ENCODE measurements at regions not wholly inside any gene's neighbourhood (a gene's known extent, or its start where the extent isn't known, plus 50 kb on each side); places are given as distances from the start of the nearest gene placed in this dataset.

DNA sequence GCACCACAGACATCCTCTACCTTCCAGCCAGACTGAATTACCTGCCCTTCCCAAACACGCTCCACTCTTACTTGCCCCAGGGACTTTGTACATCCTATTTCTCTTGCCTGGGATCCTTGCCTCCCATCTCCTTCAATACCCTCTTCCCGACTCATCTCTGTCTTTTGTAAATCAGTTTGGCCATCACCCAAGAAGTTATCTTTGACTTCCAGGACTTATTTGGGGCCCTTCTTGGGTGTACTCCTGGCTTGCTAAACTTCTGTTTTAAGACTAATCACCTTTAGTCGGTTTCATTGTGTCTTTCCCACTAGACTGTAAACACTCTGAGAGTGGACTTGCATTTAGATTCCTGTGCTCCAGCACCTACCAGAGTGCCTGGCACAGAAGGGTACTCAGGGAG lies 545.6 kb downstream of the ACTL7B start:
- TF ChIP-seq CTCF (conservative IDR thresholded peaks at IDR 0.05; ENCODE audit: low read length) (no peak), EZH2phosphoT487 (IDR thresholded peaks at IDR 0.05; ENCODE audit: borderline replicate concordance) (no peak)

All from Loucy (cell line).